Thoracic aorta (tissue), 2 donors: ENCODE measurements at regions not wholly inside any gene's neighbourhood (a gene's known extent, or its start where the extent isn't known, plus 50 kb on each side); places are given as distances from the start of the nearest gene placed in this dataset.

Experiments
- ATAC-seq: fragments of 150-250 bp; one replicate; pipeline ENCODE4 v1.8.0; 2017; ENCODE audit warnings: low read depth; ENCODE audit not compliant: insufficient number of reproducible peaks, low FRiP score
- DNase-seq: peaks from one replicate; pipeline ENCODE4 v3.0.0-alpha.2; 2020; ENCODE audit warnings: low spot score
- H3K27ac ChIP-seq, 2 donors: fragments of 200-600 bp; sonication (generic); 1 replicate in 1 of 2; 2 replicates in 1 of 2; pipeline ENCODE4 v1.5.1; 2016; ENCODE audit warnings: mild to moderate bottlenecking in 2 of 2, moderate library complexity in 2 of 2
- H3K27me3 ChIP-seq: fragments of 200-600 bp; sonication (generic); replicated peaks from 2 replicates; pipeline ENCODE4 v1.6.0; 2016; ENCODE audit warnings: mild to moderate bottlenecking; ENCODE audit not compliant: insufficient read depth
- H3K36me3 ChIP-seq: fragments of 200-600 bp; sonication (generic); one replicate; pipeline ENCODE4 v1.5.1; 2016
- H3K4me1 ChIP-seq, 2 donors: fragments of 200-600 bp; sonication (generic); 1 replicate in 1 of 2; 2 replicates in 1 of 2; pipeline versions ENCODE4 v1.5.1 to v1.6.0; 2016; ENCODE audit warnings: low read depth in 2 of 2, mild to moderate bottlenecking in 1 of 2; ENCODE audit not compliant: control insufficient read depth in 1 of 2
- H3K4me3 ChIP-seq: fragments of 200-600 bp; sonication (generic); 2 replicates; pipeline ENCODE4 v1.5.1; 2016; ENCODE audit warnings: mild to moderate bottlenecking
- H3K9me3 ChIP-seq: fragments of 200-600 bp; sonication (generic); 2 replicates; pipeline ENCODE4 v1.5.1; 2016
- TF ChIP-seq, protein P1 (sequence below): fragments of 200-600 bp; sonication (generic); IDR thresholded peaks from one replicate; pipeline ENCODE4 v1.5.1; 2019; ENCODE audit warnings: antibody characterized with exemption

DNA sequence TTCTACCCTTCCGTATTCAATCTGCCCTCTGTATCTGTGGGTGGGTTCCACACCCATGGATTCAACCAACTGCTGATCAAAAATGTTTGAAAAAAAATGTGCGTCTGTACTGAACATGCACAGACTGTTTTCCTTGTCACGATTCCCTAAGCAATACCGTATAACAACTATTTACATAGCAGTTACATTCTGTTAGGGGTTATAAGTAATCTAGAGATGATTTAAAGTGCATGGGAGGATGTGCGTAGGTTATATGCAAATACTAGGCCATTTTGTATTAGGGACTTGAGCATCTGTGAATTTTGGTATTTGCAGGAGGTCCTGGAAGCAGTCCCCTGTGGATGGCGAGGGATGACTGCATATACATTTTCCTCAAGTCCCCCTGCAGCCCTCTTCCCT, 486.9 kb downstream of the PREX1 start:
- ATAC-seq (no peak), DNase-seq (no peak)
- TF ChIP-seq, protein P1, sequence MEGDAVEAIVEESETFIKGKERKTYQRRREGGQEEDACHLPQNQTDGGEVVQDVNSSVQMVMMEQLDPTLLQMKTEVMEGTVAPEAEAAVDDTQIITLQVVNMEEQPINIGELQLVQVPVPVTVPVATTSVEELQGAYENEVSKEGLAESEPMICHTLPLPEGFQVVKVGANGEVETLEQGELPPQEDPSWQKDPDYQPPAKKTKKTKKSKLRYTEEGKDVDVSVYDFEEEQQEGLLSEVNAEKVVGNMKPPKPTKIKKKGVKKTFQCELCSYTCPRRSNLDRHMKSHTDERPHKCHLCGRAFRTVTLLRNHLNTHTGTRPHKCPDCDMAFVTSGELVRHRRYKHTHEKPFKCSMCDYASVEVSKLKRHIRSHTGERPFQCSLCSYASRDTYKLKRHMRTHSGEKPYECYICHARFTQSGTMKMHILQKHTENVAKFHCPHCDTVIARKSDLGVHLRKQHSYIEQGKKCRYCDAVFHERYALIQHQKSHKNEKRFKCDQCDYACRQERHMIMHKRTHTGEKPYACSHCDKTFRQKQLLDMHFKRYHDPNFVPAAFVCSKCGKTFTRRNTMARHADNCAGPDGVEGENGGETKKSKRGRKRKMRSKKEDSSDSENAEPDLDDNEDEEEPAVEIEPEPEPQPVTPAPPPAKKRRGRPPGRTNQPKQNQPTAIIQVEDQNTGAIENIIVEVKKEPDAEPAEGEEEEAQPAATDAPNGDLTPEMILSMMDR, result no peak

DNA sequence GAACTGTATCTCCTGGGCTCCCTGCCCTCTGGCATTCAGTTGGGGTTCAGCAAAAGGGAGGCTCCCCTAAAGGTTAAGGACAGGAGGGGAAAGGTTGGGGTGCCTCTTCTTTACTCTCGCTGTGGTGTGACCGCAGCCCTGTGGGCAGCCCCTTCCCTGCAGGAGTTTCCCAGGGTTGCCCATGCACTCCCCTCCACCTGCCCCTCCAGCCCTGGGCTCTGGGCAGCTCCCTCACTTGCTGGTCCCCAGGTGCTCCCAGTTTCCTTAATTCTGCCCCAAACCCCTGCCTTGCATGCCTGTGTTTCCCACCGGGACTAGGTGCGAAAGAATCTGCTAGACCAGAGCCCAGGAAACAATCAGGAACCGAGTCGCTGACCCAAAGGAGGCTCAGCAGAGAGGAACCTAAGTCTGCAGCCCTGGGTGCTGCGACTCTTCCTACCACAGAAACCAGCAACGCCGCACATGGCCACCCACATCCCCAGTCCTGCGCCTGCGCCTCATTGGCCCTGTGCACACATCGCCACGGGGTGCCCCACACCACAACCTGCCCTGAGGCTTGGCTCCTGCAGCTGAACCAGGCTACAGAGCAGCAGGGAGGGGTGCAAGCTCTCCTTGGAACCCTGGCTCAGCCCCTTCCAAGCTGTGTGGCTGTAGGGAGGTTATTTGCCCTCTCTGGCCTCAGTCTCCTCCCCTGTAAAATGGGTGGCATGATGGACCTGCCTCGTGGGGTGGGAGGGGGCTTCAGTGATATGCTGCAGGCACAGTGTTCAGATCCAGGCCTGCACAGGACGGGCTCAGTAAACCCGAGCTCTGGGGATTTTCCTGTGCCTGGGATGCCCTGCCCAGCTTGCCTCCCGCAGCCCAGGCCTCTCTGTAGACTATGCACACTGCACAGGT, 487.6 kb downstream of the PREX1 start:
- DNase-seq, result no peak
- Histone ChIP-seq H3K4me1 (peaks cover 5 to 11% of the 10 kb centered on the region in 2 donors), H3K36me3 (no peaks in the 10 kb centered on the region), H3K4me3 (no peak overlapping the region), H3K27me3 (no peaks in the 10 kb centered on the region), H3K9me3 (no peaks in the 10 kb centered on the region), H3K27ac (no peak overlapping the region)
- no peak for ATAC-seq
- TF ChIP-seq, protein P1, result no peak

More for the DNA sequence above, 486.9 kb downstream of the PREX1 start:
- Histone ChIP-seq H3K4me1 (peaks cover 5 to 11% of the 10 kb centered on the region in 2 donors), H3K4me3 (no peak overlapping the region), H3K9me3 (no peaks in the 10 kb centered on the region), H3K36me3 (no peaks in the 10 kb centered on the region), H3K27ac (no peak overlapping the region), H3K27me3 (no peaks in the 10 kb centered on the region)

- no peak for DNase-seq
- no peaks in the 10 kb centered on the region for H3K27me3 ChIP-seq
- H3K9me3 ChIP-seq, result no peaks in the 10 kb centered on the region
- no peak overlapping the region for H3K4me3 ChIP-seq
- H3K36me3 ChIP-seq, result no peaks in the 10 kb centered on the region
- ATAC-seq, result no peak
- TF ChIP-seq, protein P1, result no peak
- peaks cover 5 to 11% of the 10 kb centered on the region in 2 donors for H3K4me1 ChIP-seq
- H3K27ac ChIP-seq, result no peak overlapping the region
These were observed 488.4 kb downstream of the PREX1 start for GRCh38 chr20:48339190-48339985.

DNA sequence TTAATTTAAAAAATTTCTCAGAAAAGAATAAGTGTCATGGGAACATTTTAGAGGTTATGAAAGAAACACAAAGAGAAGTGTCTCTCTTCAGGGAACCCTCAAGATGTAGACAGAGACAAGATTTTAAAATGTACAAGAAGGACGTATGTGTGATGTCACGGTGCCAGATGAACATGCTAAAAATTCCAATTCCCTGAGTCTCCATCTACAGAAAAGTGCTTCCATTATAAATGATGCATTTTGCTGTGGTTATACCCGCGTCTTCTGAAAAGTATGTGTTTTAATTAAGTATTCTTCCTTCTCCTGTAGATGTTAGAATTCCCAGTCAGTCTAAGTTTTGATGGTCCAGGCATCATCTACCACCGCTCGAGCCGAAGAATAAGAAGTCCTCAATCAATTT, 489.1 kb downstream of the PREX1 start:
- TF ChIP-seq, protein P1, result no peak
- Histone ChIP-seq H3K9me3 (no peaks in the 10 kb centered on the region), H3K27ac (no peak overlapping the region), H3K36me3 (no peaks in the 10 kb centered on the region), H3K4me3 (no peak overlapping the region), H3K4me1 (peaks cover 5 to 11% of the 10 kb centered on the region in 2 donors), H3K27me3 (no peaks in the 10 kb centered on the region)
- no peak for DNase-seq
- no peak for ATAC-seq

GRCh38 chr20:48336597-48336996, 491.2 kb downstream of the PREX1 start:
- no peaks in the 10 kb centered on the region for H3K9me3 ChIP-seq
- DNase-seq, result no peak
- H3K27ac ChIP-seq, result no peak overlapping the region

More at GRCh38 chr20:48336597-48336996, 491.2 kb downstream of the PREX1 start:
- H3K4me3 ChIP-seq, result no peak overlapping the region
- no peak for ATAC-seq
- TF ChIP-seq, protein P1, result no peak
- H3K4me1 ChIP-seq, result peaks cover 5 to 11% of the 10 kb centered on the region in 2 donors
- H3K27me3 ChIP-seq, result no peaks in the 10 kb centered on the region
- H3K36me3 ChIP-seq, result no peaks in the 10 kb centered on the region
